Hepatocyte (in vitro differentiated cells): ENCODE measurements at regions not wholly inside any gene's neighbourhood (a gene's known extent, or its start where the extent isn't known, plus 50 kb on each side); places are given as distances from the start of the nearest gene placed in this dataset.
A peak's percentile ranks its signal among the peaks of the same experiment; 100 is the strongest.

Source experiments
- DNase-seq: peaks from one replicate; pipeline ENCODE4 v3.0.0-alpha.2; 2016; ENCODE audit warnings: low spot score
- H2AFZ ChIP-seq: fragments of 200-600 bp; sonication (generic); 2 replicates; pipeline ENCODE4 v1.6.0; 2016; ENCODE audit warnings: antibody characterized with exemption, mild to moderate bottlenecking
- H3K27ac ChIP-seq: fragments of 200-600 bp; sonication (generic); 2 replicates; pipeline ENCODE4 v1.5.1; 2016; ENCODE audit warnings: mild to moderate bottlenecking
- H3K27me3 ChIP-seq: fragments of 200-600 bp; sonication (generic); 2 replicates; pipeline ENCODE4 v1.6.1; 2016
- H3K36me3 ChIP-seq: fragments of 200-600 bp; sonication (generic); replicated peaks from 2 replicates; pipeline ENCODE4 v1.5.1; 2016; ENCODE audit warnings: low read depth; ENCODE audit not compliant: insufficient read depth
- H3K4me1 ChIP-seq: fragments of 200-600 bp; sonication (generic); 2 replicates; pipeline ENCODE4 v1.5.1; 2016; ENCODE audit warnings: mild to moderate bottlenecking, moderate library complexity; ENCODE audit not compliant: insufficient read depth
- H3K4me2 ChIP-seq: fragments of 200-600 bp; sonication (generic); 2 replicates; pipeline ENCODE4 v1.6.0; 2016
- H3K4me3 ChIP-seq: fragments of 200-600 bp; sonication (generic); 2 replicates; pipeline ENCODE4 v1.5.1; 2016; ENCODE audit warnings: mild to moderate bottlenecking
- H3K79me2 ChIP-seq: fragments of 200-600 bp; sonication (generic); 2 replicates; pipeline ENCODE4 v1.6.0; 2017; ENCODE audit warnings: mild to moderate bottlenecking
- H3K9me2 ChIP-seq: fragments of 200-600 bp; sonication (generic); replicated peaks from 2 replicates; pipeline ENCODE4 v1.6.0; 2017; ENCODE audit warnings: mild to moderate bottlenecking; ENCODE audit not compliant: insufficient read depth
- H3K9me3 ChIP-seq: fragments of 200-600 bp; sonication (generic); 2 replicates; pipeline ENCODE4 v1.5.1; 2016; ENCODE audit warnings: low read depth, mild to moderate bottlenecking
- H4K20me1 ChIP-seq: fragments of 200-600 bp; sonication (generic); 2 replicates; pipeline ENCODE4 v1.6.0; 2016; ENCODE audit warnings: mild to moderate bottlenecking; ENCODE audit not compliant: insufficient read depth, poor library complexity, severe bottlenecking
- CTCF ChIP-seq: fragments of 200-600 bp; sonication (generic); IDR thresholded peaks from 2 replicates; pipeline ENCODE4 v1.5.1; 2016; ENCODE audit warnings: antibody characterized with exemption, mild to moderate bottlenecking; ENCODE audit not compliant: poor library complexity
- EZH2 ChIP-seq: fragments of 200-600 bp; sonication (generic); IDR thresholded peaks from 2 replicates; pipeline ENCODE4 v1.6.1; 2016; ENCODE audit warnings: antibody characterized with exemption, mild to moderate bottlenecking, borderline replicate concordance
- EZH2phosphoT487 ChIP-seq: fragments of 200-600 bp; sonication (generic); IDR thresholded peaks from one replicate; pipeline ENCODE4 v1.6.1; 2018; ENCODE audit warnings: antibody characterized with exemption, mild to moderate bottlenecking, low read depth, moderate library complexity; ENCODE audit not compliant: unreplicated experiment, severe bottlenecking
- WGBS: methylation state at CpG from one replicate; pipeline ENCODE4 v1.1.6; 2016; ENCODE audit warnings: low lambda C conversion rate; ENCODE audit errors: missing lambda C conversion rate; 5-methylcytosine and 5-hydroxymethylcytosine counted together

GRCh38 chr5:35430381-35431162, 187.1 kb upstream of the SPEF2 start:
- Histone ChIP-seq H3K4me1 (no peaks in the 10 kb centered on the region), H3K9me3 (no peaks in the 10 kb centered on the region), H2AFZ (no peak overlapping the region), H3K27me3 (no peaks in the 10 kb centered on the region), H3K27ac (peak overlapping the region; percentile 32), H3K79me2 (no peaks in the 10 kb centered on the region), H4K20me1 (no peaks in the 10 kb centered on the region), H3K36me3 (no peaks in the 10 kb centered on the region), H3K4me2 (no peak overlapping the region), H3K9me2 (no peaks in the 10 kb centered on the region), H3K4me3 (no peak overlapping the region)
- peak; percentile 44 for DNase-seq
- no peak for TF ChIP-seq EZH2
- TF ChIP-seq EZH2phosphoT487, result no peak
- TF ChIP-seq CTCF, result no peak
- 45% methylated on average over 5 of the region's 5 CpGs for WGBS

- WGBS, result 73% methylated on average over 1 of the region's 1 CpG
- Histone ChIP-seq H2AFZ (no peak overlapping the region), H3K27ac (no peak overlapping the region), H3K79me2 (no peaks in the 10 kb centered on the region), H3K27me3 (no peaks in the 10 kb centered on the region), H3K4me2 (no peak overlapping the region), H3K9me3 (no peaks in the 10 kb centered on the region), H4K20me1 (no peaks in the 10 kb centered on the region), H3K4me3 (no peak overlapping the region), H3K36me3 (no peaks in the 10 kb centered on the region), H3K4me1 (peaks cover 10% of the 10 kb centered on the region), H3K9me2 (no peaks in the 10 kb centered on the region)
- no peak for DNase-seq
- no peak for TF ChIP-seq EZH2
- TF ChIP-seq EZH2phosphoT487, result no peak
- TF ChIP-seq CTCF, result no peak
These were observed 189.9 kb upstream of the PRLR start for GRCh38 chr5:35420200-35420599.

- H3K9me3 ChIP-seq, result no peaks in the 10 kb centered on the region
- H3K79me2 ChIP-seq, result no peaks in the 10 kb centered on the region
- H3K4me2 ChIP-seq, result peak overlapping the region; percentile 42
- H3K4me3 ChIP-seq, result no peak overlapping the region
- H3K36me3 ChIP-seq, result no peaks in the 10 kb centered on the region
- H3K27me3 ChIP-seq, result no peaks in the 10 kb centered on the region
- no peaks in the 10 kb centered on the region for H3K9me2 ChIP-seq
- H2AFZ ChIP-seq, result no peak overlapping the region
- DNase-seq, result no peak
- TF ChIP-seq EZH2 (no peak), CTCF (no peak), EZH2phosphoT487 (no peak)
- WGBS, result 84% methylated on average over 4 of the region's 4 CpGs
- H3K4me1 ChIP-seq, result peaks cover 10% of the 10 kb centered on the region
- H4K20me1 ChIP-seq, result no peaks in the 10 kb centered on the region
- H3K27ac ChIP-seq, result peak overlapping the region; percentile 37
These were observed 186.8 kb upstream of the PRLR start for GRCh38 chr5:35417040-35417439.
